NT2/D1 (cell line): ENCODE measurements at regions not wholly inside any gene's neighbourhood (a gene's known extent, or its start where the extent isn't known, plus 50 kb on each side); places are given as distances from the start of the nearest gene placed in this dataset.

Source experiments
- SUZ12 ChIP-seq: IDR thresholded peaks from 2 replicates; pipeline ENCODE4 v1.6.1; 2011; ENCODE audit not compliant: insufficient read length, insufficient read depth; ENCODE audit errors: extremely low read depth
- YY1 ChIP-seq: IDR thresholded peaks from 2 replicates; pipeline ENCODE4 v1.6.1; 2011; ENCODE audit not compliant: insufficient read length, insufficient read depth
- ZNF274 ChIP-seq: IDR thresholded peaks from 2 replicates; pipeline ENCODE4 v1.6.1; 2011; ENCODE audit warnings: mild to moderate bottlenecking, low read depth, low read length

DNA sequence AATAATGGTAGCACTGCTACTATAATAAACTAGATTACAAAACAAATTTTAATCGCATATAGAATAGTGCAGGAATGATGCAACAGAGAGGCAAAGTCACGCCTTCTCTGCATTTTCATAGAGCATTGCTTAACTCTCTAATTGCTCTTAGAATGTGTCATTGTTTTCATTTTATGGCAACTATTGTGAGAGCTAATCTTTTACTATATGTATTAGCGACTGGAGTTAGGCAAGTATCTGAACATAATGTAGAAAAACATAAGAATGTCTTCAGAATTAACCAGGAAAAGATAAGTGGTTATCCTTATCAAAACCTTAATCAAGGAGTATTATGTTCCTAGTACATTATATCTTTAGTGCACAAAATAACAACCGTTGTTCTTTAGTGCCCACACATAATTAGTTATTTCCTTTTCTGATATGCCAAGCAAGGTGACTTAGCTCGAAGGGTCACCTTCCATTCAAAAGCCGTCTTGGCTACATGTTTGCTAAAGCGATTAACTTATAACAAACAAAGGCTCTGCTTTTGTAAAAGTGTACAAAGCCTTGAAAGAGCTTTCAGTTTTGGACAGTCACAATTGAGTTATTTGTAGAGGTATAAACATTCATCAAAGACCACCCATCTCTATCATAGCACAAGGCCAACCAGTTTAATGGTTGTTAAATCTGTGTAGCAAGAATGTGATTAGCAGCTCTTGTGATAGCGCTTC is 1328.9 kb downstream of the ROBO2 start:
- TF ChIP-seq ZNF274: no peak
- TF ChIP-seq SUZ12: no peak
- no peak for TF ChIP-seq YY1
